Astrocyte of the cerebellum (primary cell): ENCODE measurements at regions not wholly inside any gene's neighbourhood (a gene's known extent, or its start where the extent isn't known, plus 50 kb on each side); places are given as distances from the start of the nearest gene placed in this dataset.

Source experiments
- DNase-seq: peaks from one replicate; pipeline ENCODE4 v3.0.0-alpha.2; 2011; ENCODE audit warnings: low read depth
- H3K4me3 ChIP-seq: 2 replicates; pipeline ENCODE4 v1.5.1; 2011; ENCODE audit warnings: mild to moderate bottlenecking, low read depth, low read length, moderate library complexity
- CTCF ChIP-seq: IDR thresholded peaks from 2 replicates; pipeline ENCODE4 v1.5.1; 2012; ENCODE audit warnings: low read length, low read depth, moderate library complexity, mild to moderate bottlenecking; ENCODE audit errors: missing control alignments
- in situ Hi-C: cut with HindIII; loops from 2 replicates; pipeline ENCODE4 v1.10.0; 2017; ENCODE audit warnings: low sequenced_read_pairs

GRCh38 chr5:7242118-7242710 is 153.7 kb upstream of the ADCY2 start:
- no peak for DNase-seq
- H3K4me3 ChIP-seq = no peak overlapping the region
- in situ Hi-C loops = no loop called here
- TF ChIP-seq CTCF = no peak

- no peak for TF ChIP-seq CTCF
- in situ Hi-C loops = no loop called here
- no peak overlapping the region for H3K4me3 ChIP-seq
- no peak for DNase-seq
Observed at GRCh38 chr5:7244208-7244607, 151.7 kb upstream of the ADCY2 start.

GRCh38 chr5:7245121-7245651 is 150.8 kb upstream of the ADCY2 start:
- in situ Hi-C loops = no loop called here
- no peak for DNase-seq
- TF ChIP-seq CTCF = no peak
- no peak overlapping the region for H3K4me3 ChIP-seq

- no peak for DNase-seq
- H3K4me3 ChIP-seq = no peak overlapping the region
- in situ Hi-C loops = no loop called here
- no peak for TF ChIP-seq CTCF
Observed at GRCh38 chr5:7246287-7246686, 149.7 kb upstream of the ADCY2 start.

- no peak for DNase-seq
- TF ChIP-seq CTCF = no peak
- in situ Hi-C loops = loop anchor here (25.0 kb wide), 1 partner anchor 537 kb away; no protein-coding TSS in a partner anchor
- no peak overlapping the region for H3K4me3 ChIP-seq
Observed at GRCh38 chr5:7250004-7250403, 145.9 kb upstream of the ADCY2 start.

- no peak for DNase-seq
- in situ Hi-C loops = loop anchor here (25.0 kb wide), 1 partner anchor 537 kb away; no protein-coding TSS in a partner anchor
- H3K4me3 ChIP-seq = no peak overlapping the region
- TF ChIP-seq CTCF = no peak
Observed at GRCh38 chr5:7250611-7251010, 145.3 kb upstream of the ADCY2 start.

GRCh38 chr5:7251132-7251531 is 144.8 kb upstream of the ADCY2 start:
- in situ Hi-C loops = loop anchor here (25.0 kb wide), 1 partner anchor 536 kb away; no protein-coding TSS in a partner anchor
- no peak overlapping the region for H3K4me3 ChIP-seq
- DNase-seq = no peak
- TF ChIP-seq CTCF = no peak
